ENCODE measurements at regions not wholly inside any gene's neighbourhood (a gene's known extent, or its start where the extent isn't known, plus 50 kb on each side); places are given as distances from the start of the nearest gene placed in this dataset.

DNA sequence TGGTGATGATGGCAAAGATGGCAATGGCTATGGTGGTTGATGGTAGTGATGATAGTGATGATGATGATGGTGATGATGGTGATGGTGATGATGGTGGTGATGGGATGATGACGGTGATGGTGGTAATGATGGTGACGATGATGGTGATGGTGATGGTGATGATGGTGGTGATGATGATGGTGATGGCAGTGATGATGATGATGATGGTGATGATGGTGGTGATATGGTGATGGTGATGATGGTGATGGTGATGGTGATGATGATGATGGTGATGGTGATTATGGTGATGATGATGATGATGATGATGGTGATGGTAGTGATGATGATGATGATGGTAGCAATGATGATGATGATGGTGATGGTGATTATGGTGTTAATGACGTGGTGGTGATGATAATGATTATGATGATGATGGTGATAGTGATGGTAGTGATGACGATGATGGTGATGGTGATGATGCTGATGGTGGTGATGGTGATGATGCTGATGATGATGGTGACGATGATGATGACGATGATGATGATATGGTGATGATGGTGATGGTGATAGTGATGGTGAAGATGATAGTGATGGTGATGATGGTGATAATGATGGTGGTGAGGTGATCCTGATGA lies 232.1 kb downstream of the BRD1 start (continued):
- TF ChIP-seq ZNF280D (tag by site-specific recombination; IDR thresholded peaks at IDR 0.05) (no peak), ZNF529 (tag by site-specific recombination; IDR thresholded peaks at IDR 0.05; ENCODE audit: insufficient replicate concordance) (no peak), ZNF302 (tag by site-specific recombination; IDR thresholded peaks at IDR 0.05; ENCODE audit: low read depth) (no peak), ZBTB1 (tag by site-specific recombination; IDR thresholded peaks at IDR 0.05) (no peak), ZNF768 (tag by site-specific recombination; IDR thresholded peaks at IDR 0.05) (no peak), ZNF112 (tag by site-specific recombination; IDR thresholded peaks at IDR 0.05) (no peak), ZNF747 (tag by site-specific recombination; IDR thresholded peaks at IDR 0.05) (peak; percentile 98; the same call in 1 of the 2 replicates), MZF1 (tag by site-specific recombination; IDR thresholded peaks at IDR 0.05; ENCODE audit: borderline replicate concordance) (no peak), ZNF391 (tag by site-specific recombination; IDR thresholded peaks at IDR 0.05; ENCODE audit: borderline replicate concordance, low read depth) (no peak), ZNF19 (tag by site-specific recombination; IDR thresholded peaks at IDR 0.05; ENCODE audit: low read depth) (no peak), ZNF518A (tag by site-specific recombination; conservative IDR thresholded peaks at IDR 0.05; ENCODE audit: low read depth) (no peak), ZSCAN16 (tag by site-specific recombination; IDR thresholded peaks at IDR 0.05) (no peak), PRDM2 (tag by site-specific recombination; IDR thresholded peaks at IDR 0.05; ENCODE audit: borderline replicate concordance) (no peak), ZNF184 (tag by site-specific recombination; IDR thresholded peaks at IDR 0.05) (no peak), OVOL3 (tag by site-specific recombination; IDR thresholded peaks at IDR 0.05) (no peak), ZNF324 (tag by site-specific recombination; IDR thresholded peaks at IDR 0.05) (no peak), ZNF513 (tag by site-specific recombination; IDR thresholded peaks at IDR 0.05) (peak; percentile 99), ZSCAN30 (tag by site-specific recombination; IDR thresholded peaks at IDR 0.05) (no peak), ZNF114 (tag by site-specific recombination; IDR thresholded peaks at IDR 0.05) (no peak), ZNF335 (tag by site-specific recombination; conservative IDR thresholded peaks at IDR 0.05) (no peak)
- TF ChIP-seq, protein P1, sequence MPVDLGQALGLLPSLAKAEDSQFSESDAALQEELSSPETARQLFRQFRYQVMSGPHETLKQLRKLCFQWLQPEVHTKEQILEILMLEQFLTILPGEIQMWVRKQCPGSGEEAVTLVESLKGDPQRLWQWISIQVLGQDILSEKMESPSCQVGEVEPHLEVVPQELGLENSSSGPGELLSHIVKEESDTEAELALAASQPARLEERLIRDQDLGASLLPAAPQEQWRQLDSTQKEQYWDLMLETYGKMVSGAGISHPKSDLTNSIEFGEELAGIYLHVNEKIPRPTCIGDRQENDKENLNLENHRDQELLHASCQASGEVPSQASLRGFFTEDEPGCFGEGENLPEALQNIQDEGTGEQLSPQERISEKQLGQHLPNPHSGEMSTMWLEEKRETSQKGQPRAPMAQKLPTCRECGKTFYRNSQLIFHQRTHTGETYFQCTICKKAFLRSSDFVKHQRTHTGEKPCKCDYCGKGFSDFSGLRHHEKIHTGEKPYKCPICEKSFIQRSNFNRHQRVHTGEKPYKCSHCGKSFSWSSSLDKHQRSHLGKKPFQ (tag by site-specific recombination; IDR thresholded peaks at IDR 0.05): no peak
- TF ChIP-seq, protein P2, sequence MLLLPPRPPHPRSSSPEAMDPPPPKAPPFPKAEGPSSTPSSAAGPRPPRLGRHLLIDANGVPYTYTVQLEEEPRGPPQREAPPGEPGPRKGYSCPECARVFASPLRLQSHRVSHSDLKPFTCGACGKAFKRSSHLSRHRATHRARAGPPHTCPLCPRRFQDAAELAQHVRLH (tag by site-specific recombination; IDR thresholded peaks at IDR 0.05): no peak
